GM12878 (cell line): ENCODE measurements at regions not wholly inside any gene's neighbourhood (a gene's known extent, or its start where the extent isn't known, plus 50 kb on each side); places are given as distances from the start of the nearest gene placed in this dataset.

ENCODE experiments used
- ATAC-seq: fragments of 200-7000 bp; cut with Tn5 transposase; 3 replicates; pipeline ENCODE4 v1.9.1; 2020; ENCODE audit warnings: mild to moderate bottlenecking, moderate library complexity
- BruUV-seq: library from RNA; stranded (reverse); fragments of 400-500 nt; replicated peaks from 2 replicates; lab custom pipeline; 2021; lab: Mats Ljungman, UMichigan
- CTCF ChIA-PET: fragments of 300-600 bp; sonication (Branson Sonifier 250); formaldehyde crosslinking; extraction: SDS; loops from one replicate; lab custom pipeline; 2021; ENCODE audit warnings: inconsistent platforms; lab: Yijun Ruan, JAX
- POLR2A ChIA-PET: fragments of 350-600 bp; formaldehyde crosslinking; extraction: SDS; loops from one replicate; lab custom pipeline; 2021; ENCODE audit warnings: inconsistent platforms; lab: Charles Lee
- RAD21 ChIA-PET: fragments of 300-600 bp; sonication (Branson Sonifier 250); formaldehyde crosslinking; loops from one replicate; lab custom pipeline; 2023; ENCODE audit warnings: antibody characterized with exemption; ENCODE audit not compliant: unreplicated experiment; lab: Charles Lee
- SMC1A ChIA-PET: fragments of 300-600 bp; sonication (Branson Sonifier 250); formaldehyde crosslinking; loops from one replicate; lab custom pipeline; 2023; ENCODE audit not compliant: unreplicated experiment, uncharacterized antibody; lab: Charles Lee
- DNase-seq: peaks from one replicate; pipeline ENCODE4 v3.0.0-alpha.2; 2011; ENCODE audit warnings: low read depth, low spot score
- FAIRE-seq: peaks from 3 replicates; lab custom pipeline; 2011; peaks lifted over from hg19 to GRCh38; lab: Jason Lieb, UNC
- H2AFZ ChIP-seq: 2 replicates; pipeline ENCODE4 v1.6.0; 2011; ENCODE audit warnings: low read depth, low read length, control low read depth; ENCODE audit not compliant: control insufficient read depth
- H3K27ac ChIP-seq: 2 replicates; pipeline ENCODE4 v1.5.1; 2011; ENCODE audit warnings: control low read depth; ENCODE audit not compliant: control insufficient read depth, insufficient read depth
- H3K27me3 ChIP-seq, 2 experiments: replicated peaks in 1 of 2; 2 replicates each; pipeline versions ENCODE4 v1.6.0 to v1.6.1; 2011; ENCODE audit warnings: low read length in 1 of 2; ENCODE audit not compliant: control insufficient read depth in 2 of 2, insufficient read depth in 2 of 2
- H3K36me3 ChIP-seq, 2 experiments: 2 replicates each; pipeline ENCODE4 v1.5.1; 2011; ENCODE audit warnings: low read length in 1 of 2; ENCODE audit not compliant: control insufficient read depth in 2 of 2, insufficient read depth in 2 of 2
- H3K4me1 ChIP-seq: 2 replicates; pipeline ENCODE4 v1.6.1; 2011; ENCODE audit warnings: mild to moderate bottlenecking, low read length, moderate library complexity, mixed read lengths; ENCODE audit not compliant: control insufficient read depth, insufficient read depth
- H3K4me2 ChIP-seq: 2 replicates; pipeline ENCODE4 v1.6.0; 2011; ENCODE audit warnings: control low read depth; ENCODE audit not compliant: control insufficient read depth, insufficient read depth
- H3K4me3 ChIP-seq: fragments of 200-600 bp; sonication (generic); 2 replicates; pipeline ENCODE4 v1.5.1; 2016
- H3K79me2 ChIP-seq: 2 replicates; pipeline ENCODE4 v1.6.0; 2011; ENCODE audit warnings: low read length; ENCODE audit not compliant: control insufficient read depth, insufficient read depth
- H3K9ac ChIP-seq: 2 replicates; pipeline ENCODE4 v1.8.0; 2011; ENCODE audit warnings: low read length, control low read depth, mixed read lengths; ENCODE audit not compliant: control insufficient read depth, insufficient read depth
- H3K9me3 ChIP-seq: replicated peaks from 3 replicates; pipeline ENCODE4 v1.5.1; 2011; ENCODE audit warnings: mild to moderate bottlenecking, low read length; ENCODE audit not compliant: control insufficient read depth, insufficient read depth
- H4K20me1 ChIP-seq: 2 replicates; pipeline ENCODE4 v1.6.0; 2011; ENCODE audit not compliant: control insufficient read depth, insufficient read depth
- ASH2L ChIP-seq: fragments of 300-600, 200-600 bp; sonication (generic); IDR thresholded peaks from 2 replicates; pipeline ENCODE4 v1.6.1; 2017; ENCODE audit warnings: low read depth, mild to moderate bottlenecking, borderline replicate concordance
- CBX3 ChIP-seq: fragments of 200-600 bp; sonication (generic); IDR thresholded peaks from 2 replicates; pipeline ENCODE4 v1.6.1; 2016; ENCODE audit warnings: low read depth, borderline replicate concordance
- CREM ChIP-seq: IDR thresholded peaks from 2 replicates; pipeline ENCODE4 v1.6.1; 2014; ENCODE audit warnings: antibody characterized with exemption, low read depth
- FOXM1 ChIP-seq: IDR thresholded peaks from 2 replicates; pipeline ENCODE4 v1.6.1; 2012; ENCODE audit warnings: low read depth, mild to moderate bottlenecking, inconsistent platforms, low read length, moderate library complexity
- IKZF1 ChIP-seq: fragments of 450-650 bp; conservative IDR thresholded peaks from 2 replicates; pipeline ENCODE4 v1.6.1; 2017; ENCODE audit warnings: antibody characterized with exemption, mild to moderate bottlenecking
- MTA2 ChIP-seq: fragments of 450-650 bp; IDR thresholded peaks from 2 replicates; pipeline ENCODE4 v1.6.1; 2016; ENCODE audit warnings: low read depth, mild to moderate bottlenecking, moderate library complexity
- SPI1 ChIP-seq: IDR thresholded peaks from 2 replicates; pipeline ENCODE4 v1.6.1; 2011; ENCODE audit warnings: low read depth, mild to moderate bottlenecking, low read length, moderate library complexity, borderline replicate concordance; ENCODE audit not compliant: insufficient read depth
- SREBF1 ChIP-seq: IDR thresholded peaks from 2 replicates; pipeline ENCODE4 v1.6.1; 2012; ENCODE audit warnings: mild to moderate bottlenecking, low read length
- TAF1 ChIP-seq: IDR thresholded peaks from 2 replicates; pipeline ENCODE4 v1.6.1; 2011; ENCODE audit warnings: mild to moderate bottlenecking, low read depth, low read length, borderline replicate concordance
- ZNF217 ChIP-seq: fragments of 450-650 bp; IDR thresholded peaks from 2 replicates; pipeline ENCODE4 v1.6.1; 2017; ENCODE audit warnings: antibody characterized with exemption, mild to moderate bottlenecking
- ZNF622 ChIP-seq: fragments of 450-650 bp; IDR thresholded peaks from 2 replicates; pipeline ENCODE4 v1.6.1; 2017; ENCODE audit warnings: mild to moderate bottlenecking, inconsistent platforms
- WGBS: methylation state at CpG from one replicate; pipeline ENCODE4 v1.1.6; 2016; ENCODE audit warnings: low lambda C conversion rate; ENCODE audit not compliant: insufficient replicate concordance, insufficient coverage; ENCODE audit errors: missing lambda C conversion rate; 5-methylcytosine and 5-hydroxymethylcytosine counted together
- in situ Hi-C: fragments of 300-500 bp; cut with MboI; formaldehyde crosslinking; loops from 9 replicates; pipeline ENCODE4 v1.14.3; 2018; ENCODE audit warnings: mixed read lengths
- intact Hi-C: fragments of 100-400 bp; cut with micrococcal nuclease; formaldehyde crosslinking; loops from one replicate; pipeline ENCODE4 v1.14.2; 2022; ENCODE audit not compliant: unreplicated experiment
- TF ChIP-seq, protein P1 (sequence below): IDR thresholded peaks from 2 replicates; pipeline ENCODE4 v1.6.1; 2011; ENCODE audit warnings: mild to moderate bottlenecking, low read depth, low read length, moderate library complexity; ENCODE audit not compliant: insufficient replicate concordance

DNA sequence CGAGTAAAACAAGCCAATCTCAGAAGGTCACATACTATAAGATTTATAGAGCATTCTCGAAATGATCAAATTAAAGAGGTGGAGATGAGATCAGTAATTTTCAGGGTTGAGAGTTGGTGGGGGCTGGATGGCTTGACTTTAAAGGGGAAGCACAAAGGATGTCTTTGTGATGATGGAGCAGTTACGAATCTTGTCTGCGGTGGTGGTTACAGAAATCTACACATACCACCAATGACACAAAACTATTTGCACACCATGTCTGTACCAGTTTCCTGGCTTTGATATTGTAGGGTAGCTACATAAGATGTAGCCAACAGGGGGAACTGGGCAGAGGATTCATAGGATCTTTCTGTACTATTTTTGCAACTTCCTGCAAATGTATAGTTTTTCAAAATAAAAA lies 190.6 kb upstream of the SMIM21 start:
- H3K27me3 ChIP-seq, result no peaks in the 10 kb centered on the region
- no peak for TF ChIP-seq ZNF217
- TF ChIP-seq, protein P1, sequence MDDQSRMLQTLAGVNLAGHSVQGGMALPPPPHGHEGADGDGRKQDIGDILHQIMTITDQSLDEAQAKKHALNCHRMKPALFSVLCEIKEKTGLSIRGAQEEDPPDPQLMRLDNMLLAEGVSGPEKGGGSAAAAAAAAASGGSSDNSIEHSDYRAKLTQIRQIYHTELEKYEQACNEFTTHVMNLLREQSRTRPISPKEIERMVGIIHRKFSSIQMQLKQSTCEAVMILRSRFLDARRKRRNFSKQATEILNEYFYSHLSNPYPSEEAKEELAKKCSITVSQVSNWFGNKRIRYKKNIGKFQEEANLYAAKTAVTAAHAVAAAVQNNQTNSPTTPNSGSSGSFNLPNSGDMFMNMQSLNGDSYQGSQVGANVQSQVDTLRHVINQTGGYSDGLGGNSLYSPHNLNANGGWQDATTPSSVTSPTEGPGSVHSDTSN, result no peak
- TF ChIP-seq, all 136 proteins: peak for 0
- no peak overlapping the region for H3K27ac ChIP-seq
- in situ Hi-C loops (no loop called here), intact Hi-C loops (no loop called here)
- no peak overlapping the region for H3K4me3 ChIP-seq
- ATAC-seq (no peak), DNase-seq (no peak), FAIRE-seq (no peak)
- H4K20me1 ChIP-seq, result no peaks in the 10 kb centered on the region
- no peak overlapping the region for H3K4me2 ChIP-seq
- ChIA-PET RAD21 (no interaction called here), SMC1A (no interaction called here), CTCF (no interaction called here), POLR2A (no interaction called here)
- H3K9me3 ChIP-seq, result no peaks in the 10 kb centered on the region
- no peak overlapping the region for H3K9ac ChIP-seq
- BruUV-seq, result no TSS peak
- no peaks in the 10 kb centered on the region for H3K79me2 ChIP-seq
- WGBS, result 59% methylated on average over 4 of the region's 4 CpGs
- H3K36me3 ChIP-seq, result no peaks in the 10 kb centered on the region
- no peaks in the 10 kb centered on the region for H3K4me1 ChIP-seq
- H2AFZ ChIP-seq, result no peak overlapping the region

DNA sequence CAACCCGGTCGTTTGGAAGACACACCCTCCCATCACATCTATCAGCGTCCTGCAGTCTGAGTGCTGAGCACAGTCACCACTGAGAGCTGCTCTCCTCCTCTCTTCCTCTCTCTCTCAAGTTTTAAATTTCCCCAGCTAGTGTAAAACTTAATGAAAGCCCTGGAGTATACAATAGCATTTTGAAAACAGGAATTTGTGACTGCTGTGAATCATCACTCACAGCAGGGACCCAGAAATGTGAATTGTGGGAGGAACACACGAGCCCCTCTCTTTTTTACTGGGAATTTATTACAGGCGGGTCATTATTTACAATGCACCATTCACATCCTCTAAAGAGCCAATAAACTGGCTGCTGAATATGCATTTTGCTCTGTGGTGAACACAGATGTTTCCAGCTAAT lies 185.0 kb upstream of the SMIM21 start:
- Histone ChIP-seq H3K9ac (no peak overlapping the region), H3K36me3 (no peaks in the 10 kb centered on the region), H3K79me2 (no peaks in the 10 kb centered on the region), H3K4me2 (no peak overlapping the region), H3K4me3 (no peak overlapping the region), H3K4me1 (no peaks in the 10 kb centered on the region)
- CTCF ChIA-PET, result no interaction called here
- in situ Hi-C loops, result no loop called here
- WGBS, result 11% methylated on average over 5 of the region's 5 CpGs
- POLR2A ChIA-PET, result no interaction called here
- RAD21 ChIA-PET, result no interaction called here
- SMC1A ChIA-PET, result interaction anchor here (0.6 kb wide), 1 partner anchor 683 kb away, joined by 3 read pairs; no protein-coding TSS in a partner anchor
- FAIRE-seq, result no peak
- intact Hi-C loops, result no loop called here
- BruUV-seq, result no TSS peak
- TF ChIP-seq ASH2L (no peak), ZNF217 (no peak), CREM (no peak), SPI1 (no peak), IKZF1 (no peak), SREBF1 (no peak), ZNF622 (no peak), MTA2 (no peak), CBX3 (no peak), TAF1 (no peak), FOXM1 (no peak)
- TF ChIP-seq, all 136 proteins: peak for 0
- H3K27ac ChIP-seq, result no peak overlapping the region
- ATAC-seq (no peak), DNase-seq (no peak)
- H2AFZ ChIP-seq, result no peak overlapping the region
- no peaks in the 10 kb centered on the region for H4K20me1 ChIP-seq
- no peaks in the 10 kb centered on the region for H3K9me3 ChIP-seq
- peaks cover 0 to 3% of the 10 kb centered on the region in 2 experiments; a peak in 2 of 4 replicates for H3K27me3 ChIP-seq
